ENCODE measurements at regions not wholly inside any gene's neighbourhood (a gene's known extent, or its start where the extent isn't known, plus 50 kb on each side); places are given as distances from the start of the nearest gene placed in this dataset.

DNA sequence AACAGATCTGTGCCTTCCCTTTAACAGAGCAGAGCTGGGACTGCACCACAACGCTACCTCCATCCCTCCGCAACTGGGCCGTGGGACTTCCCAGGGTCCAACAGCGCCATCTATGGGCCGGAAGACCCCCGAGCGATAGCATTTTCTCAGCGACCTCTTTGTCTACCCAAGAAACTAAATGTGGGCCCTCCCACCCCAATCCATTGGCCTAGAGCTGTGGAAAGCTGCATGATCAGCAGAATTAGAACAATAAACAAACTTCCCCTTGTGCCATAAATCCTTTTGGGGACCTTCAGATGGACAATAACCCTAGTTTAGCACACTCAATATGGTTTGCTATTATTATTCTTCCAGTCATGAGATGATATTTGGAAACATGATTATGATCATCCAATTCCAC lies 74.8 kb upstream of the NTRK3 start:
- Histone ChIP-seq H3K27me3 (ENCODE audit: control insufficient read depth in 2 of 2, insufficient read depth in 2 of 2, low read length in 2 of 2) (no peaks in the 10 kb centered on the region), H3K9ac (ENCODE audit: insufficient read depth, low read length, poor library complexity, severe bottlenecking) (no peak overlapping the region), H4K20me1 (ENCODE audit: insufficient read depth, low read length) (no peaks in the 10 kb centered on the region), H3K36me3 (replicated peaks in 1 of 2; ENCODE audit: control insufficient read depth in 1 of 2, insufficient read depth in 2 of 2, low read length in 2 of 2) (no peaks in the 10 kb centered on the region), H3K4me3 (replicated peaks in 1 of 3; ENCODE audit: low read depth in 2 of 3, low read length in 3 of 3) (no peak overlapping the region), H3K27ac (ENCODE audit: low read depth in 1 of 2, low read length in 2 of 2) (no peak overlapping the region), H3K79me2 (ENCODE audit: insufficient read depth, low read length) (no peaks in the 10 kb centered on the region), H3K4me1 (ENCODE audit: control insufficient read depth in 1 of 2, insufficient read depth in 2 of 2, low read length in 2 of 2) (no peaks in the 10 kb centered on the region), H3K4me2 (replicated peaks; ENCODE audit: extremely low read depth, low read length, poor library complexity, severe bottlenecking) (no peak overlapping the region), H2AFZ (ENCODE audit: insufficient read depth, low read depth, low read length, poor library complexity, severe bottlenecking) (no peak overlapping the region), H3K9me3 (replicated peaks in 1 of 2; ENCODE audit: control insufficient read depth in 1 of 2, insufficient read depth in 1 of 2, low read length in 2 of 2) (no peaks in the 10 kb centered on the region)
- intact Hi-C loops (cut with micrococcal nuclease), result no loop called here
- Mint-ChIP-seq H3K27ac (no peak overlapping the region), H3K4me3 (no peak overlapping the region), H3K9me3 (peaks cover 0 to 1% (median 0%) of the 10 kb centered on the region in 7 donors), H3K27me3 (ENCODE audit: low read depth in 3 of 3) (peaks cover 4 to 9% (median 5%) of the 10 kb centered on the region in 3 donors), H3K36me3 (no peaks in the 10 kb centered on the region), H3K4me1 (no peaks in the 10 kb centered on the region)
- peak; percentile 60 for TF ChIP-seq CTCF (IDR thresholded peaks at IDR 0.05)
- no peak for DNase-seq
- WGBS (ENCODE audit: insufficient coverage), result 44% methylated on average over 4 of the region's 8 CpGs

- intact Hi-C loops (cut with micrococcal nuclease), result no loop called here
- no peak for DNase-seq
- WGBS (ENCODE audit: insufficient coverage), result 100% methylated on average over 1 of the region's 3 CpGs
- H3K4me3 Mint-ChIP-seq, result no peak overlapping the region
- H3K36me3 ChIP-seq (replicated peaks in 1 of 2; ENCODE audit: control insufficient read depth in 1 of 2, insufficient read depth in 2 of 2, low read length in 2 of 2), result no peaks in the 10 kb centered on the region
- H3K27me3 ChIP-seq (ENCODE audit: control insufficient read depth in 2 of 2, insufficient read depth in 2 of 2, low read length in 2 of 2), result no peaks in the 10 kb centered on the region
- H3K27ac ChIP-seq (ENCODE audit: low read depth in 1 of 2, low read length in 2 of 2), result no peak overlapping the region
- H3K36me3 Mint-ChIP-seq, result no peaks in the 10 kb centered on the region
- no peak for TF ChIP-seq CTCF (IDR thresholded peaks at IDR 0.05)
- H3K9me3 Mint-ChIP-seq, result peaks cover 0 to 1% (median 0%) of the 10 kb centered on the region in 7 donors
- H3K4me3 ChIP-seq (replicated peaks in 1 of 3; ENCODE audit: low read depth in 2 of 3, low read length in 3 of 3), result no peak overlapping the region
- no peak overlapping the region for H3K4me2 ChIP-seq (replicated peaks; ENCODE audit: extremely low read depth, low read length, poor library complexity, severe bottlenecking)
- H3K27ac Mint-ChIP-seq, result no peak overlapping the region
- H3K4me1 ChIP-seq (ENCODE audit: control insufficient read depth in 1 of 2, insufficient read depth in 2 of 2, low read length in 2 of 2), result no peaks in the 10 kb centered on the region
- no peaks in the 10 kb centered on the region for H3K9me3 ChIP-seq (replicated peaks in 1 of 2; ENCODE audit: control insufficient read depth in 1 of 2, insufficient read depth in 1 of 2, low read length in 2 of 2)
- peaks cover 0 to 7% (median 1%) of the 10 kb centered on the region in 3 donors for H3K27me3 Mint-ChIP-seq (ENCODE audit: low read depth in 3 of 3)
- H3K79me2 ChIP-seq (ENCODE audit: insufficient read depth, low read length), result no peaks in the 10 kb centered on the region
- H3K9ac ChIP-seq (ENCODE audit: insufficient read depth, low read length, poor library complexity, severe bottlenecking), result no peak overlapping the region
- no peak overlapping the region for H2AFZ ChIP-seq (ENCODE audit: insufficient read depth, low read depth, low read length, poor library complexity, severe bottlenecking)
- no peaks in the 10 kb centered on the region for H4K20me1 ChIP-seq (ENCODE audit: insufficient read depth, low read length)
- H3K4me1 Mint-ChIP-seq, result no peaks in the 10 kb centered on the region
Measured at GRCh38 chr15:88326924-88327323, 70.4 kb upstream of the NTRK3 start.

All from CD14-positive monocyte (primary cell).